NCI-H345 (cell line): ENCODE measurements at regions not wholly inside any gene's neighbourhood (a gene's known extent, or its start where the extent isn't known, plus 50 kb on each side); places are given as distances from the start of the nearest gene placed in this dataset.
"Not testable (repeated sequence)": the region's sequence is repeated elsewhere in the genome, so short reads cannot be mapped to it uniquely, and the experiment has no call there.

Experiments
- DNase-seq: peaks from one replicate; lab custom pipeline; 2025; lab: John Stamatoyannopoulos, UW

- no peak for DNase-seq
Observed at GRCh38 chr1:214983126-214983869, 99.2 kb upstream of the KCNK2 start.

DNA sequence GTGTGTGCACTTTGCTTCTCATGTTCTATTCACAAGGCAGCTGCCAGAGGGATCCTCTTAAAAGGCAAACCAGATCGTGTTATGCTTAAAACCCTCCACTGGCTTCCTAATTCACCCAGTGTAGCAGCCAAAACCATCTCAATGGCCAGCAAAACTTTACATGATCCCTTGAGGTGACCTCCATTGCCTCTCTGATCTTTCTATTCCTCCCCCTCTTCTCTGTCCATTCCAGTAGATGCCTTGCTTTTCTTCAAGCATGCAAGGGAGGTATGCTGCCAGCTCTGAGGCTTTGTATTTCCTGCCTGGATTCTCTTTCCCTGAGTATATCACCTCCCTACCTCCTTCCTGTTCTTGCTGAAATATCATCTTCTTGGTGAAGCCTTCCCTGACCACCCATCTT lies 93.2 kb upstream of the KCNK2 start:
- DNase-seq = no peak

DNA sequence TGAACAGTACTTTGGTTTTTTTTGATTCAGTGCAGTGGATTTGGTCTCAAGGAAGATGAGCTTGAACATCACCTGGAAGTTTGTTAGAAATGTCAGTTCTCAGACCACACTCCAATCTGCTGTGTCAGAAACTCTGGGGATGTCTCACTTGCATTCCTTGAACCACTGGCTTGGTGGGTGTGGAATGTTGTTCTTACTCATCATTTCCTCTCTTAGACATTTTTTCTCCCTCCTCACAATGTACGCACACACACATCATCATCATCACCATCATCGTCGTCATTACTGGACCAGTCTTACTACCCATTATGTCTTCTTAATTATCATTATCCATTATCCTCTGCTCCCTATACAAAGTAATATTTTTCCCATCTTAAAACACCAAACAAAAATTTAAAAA lies 91.9 kb upstream of the KCNK2 start:
- no peak for DNase-seq

GRCh38 chr1:214991691-214992315 lies 90.7 kb upstream of the KCNK2 start:
- no peak for DNase-seq

- DNase-seq = no peak
Observed at GRCh38 chr1:214993419-214993818, 89.1 kb upstream of the KCNK2 start.

- DNase-seq = no peak
Observed at GRCh38 chr1:214997685-214998084, 84.9 kb upstream of the KCNK2 start.

- no peak for DNase-seq
Observed at GRCh38 chr1:215001419-215002021, 81.0 kb upstream of the KCNK2 start.

DNA sequence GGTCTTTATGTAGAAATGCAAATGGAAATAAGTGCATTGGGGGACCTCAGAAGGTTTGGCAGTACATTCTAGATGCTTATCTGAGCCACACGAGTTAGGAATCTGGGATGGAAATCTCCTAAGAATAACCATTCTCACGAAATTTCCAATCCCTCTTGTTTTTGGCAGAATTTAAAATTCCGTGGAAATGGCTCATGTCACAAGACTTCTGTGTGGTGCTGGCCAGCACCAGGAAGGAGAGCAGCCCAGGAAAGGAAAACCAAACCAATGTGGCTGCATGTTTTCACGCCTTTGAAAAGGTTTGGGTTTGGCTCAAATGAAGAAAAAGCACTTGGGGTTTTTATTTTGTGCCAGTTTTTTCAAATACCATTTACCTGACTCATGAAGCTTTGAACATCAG lies 80.1 kb upstream of the KCNK2 start:
- no peak for DNase-seq

DNA sequence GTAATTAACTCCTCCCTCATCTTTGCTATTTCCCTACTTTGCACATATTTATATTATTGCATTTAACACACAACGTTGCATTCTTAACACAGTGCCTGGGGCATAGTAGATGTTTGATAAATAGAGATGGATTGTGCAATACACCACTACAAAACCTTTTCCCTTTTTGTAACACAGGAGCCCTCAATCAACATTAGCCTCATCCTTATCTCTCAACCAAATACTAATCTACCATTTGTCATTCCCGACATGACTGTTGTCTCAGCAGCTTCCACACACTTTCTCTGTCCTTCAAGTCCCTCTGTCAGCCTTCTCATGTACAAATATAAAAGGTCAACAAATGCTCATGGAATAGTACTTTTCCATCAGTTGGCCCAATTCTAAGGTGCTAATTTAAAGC lies 78.9 kb upstream of the KCNK2 start:
- no peak for DNase-seq

- no peak for DNase-seq
Observed at GRCh38 chr1:215004121-215004827, 78.3 kb upstream of the KCNK2 start.

- peak; percentile 1 for DNase-seq
Observed at GRCh38 chr1:215005078-215005477, 77.5 kb upstream of the KCNK2 start.

DNA sequence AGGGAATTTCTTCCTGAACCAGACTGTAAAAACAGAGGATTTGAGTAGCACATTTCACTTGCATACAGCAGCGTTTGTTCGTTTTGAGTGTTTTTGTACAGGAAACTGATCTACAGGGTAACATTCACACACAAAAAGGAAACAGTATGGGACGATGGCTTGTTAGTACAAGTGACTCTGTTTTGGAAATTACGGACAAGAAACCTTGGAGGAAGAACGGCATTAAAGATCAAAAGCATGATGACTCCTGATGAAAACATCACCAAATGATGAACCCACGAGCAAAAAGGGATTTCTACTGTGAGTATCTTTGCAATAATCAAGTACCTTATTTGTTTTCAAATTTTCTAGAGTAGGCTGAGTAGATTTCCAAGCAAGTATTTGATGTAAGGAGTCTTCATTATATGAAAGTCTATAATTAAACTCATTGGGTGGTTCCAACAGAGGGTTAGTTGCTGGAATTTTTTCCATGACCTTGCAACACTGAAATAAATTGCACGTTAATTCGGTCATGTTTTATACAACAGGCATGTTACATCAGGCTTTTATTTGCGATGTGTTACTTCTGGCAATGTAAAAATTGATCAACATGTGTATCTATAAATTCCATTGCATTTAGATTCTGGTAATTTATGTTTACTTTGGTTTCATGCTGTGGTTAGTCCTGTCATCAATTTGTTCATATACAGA lies 76.7 kb upstream of the KCNK2 start:
- no peak for DNase-seq

DNA sequence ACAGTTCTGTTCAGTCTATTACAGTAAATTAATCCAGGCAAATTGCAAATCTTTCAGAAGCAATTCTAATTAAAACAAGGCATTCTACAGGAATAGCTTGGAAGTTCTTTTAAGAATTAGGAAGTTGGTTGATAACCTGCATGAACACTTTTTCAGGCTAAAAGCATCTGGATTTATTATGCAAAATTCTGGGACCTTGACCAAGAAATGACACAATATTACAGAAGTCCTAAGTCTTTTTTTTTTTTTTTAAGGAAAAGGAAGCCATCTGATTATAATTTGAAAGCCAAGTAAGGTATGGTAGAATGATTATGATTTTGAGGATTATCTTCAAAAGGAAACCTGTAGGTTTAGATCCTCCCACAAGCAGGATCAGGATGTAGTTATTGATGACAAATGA lies 74.7 kb upstream of the KCNK2 start:
- DNase-seq = no peak

DNA sequence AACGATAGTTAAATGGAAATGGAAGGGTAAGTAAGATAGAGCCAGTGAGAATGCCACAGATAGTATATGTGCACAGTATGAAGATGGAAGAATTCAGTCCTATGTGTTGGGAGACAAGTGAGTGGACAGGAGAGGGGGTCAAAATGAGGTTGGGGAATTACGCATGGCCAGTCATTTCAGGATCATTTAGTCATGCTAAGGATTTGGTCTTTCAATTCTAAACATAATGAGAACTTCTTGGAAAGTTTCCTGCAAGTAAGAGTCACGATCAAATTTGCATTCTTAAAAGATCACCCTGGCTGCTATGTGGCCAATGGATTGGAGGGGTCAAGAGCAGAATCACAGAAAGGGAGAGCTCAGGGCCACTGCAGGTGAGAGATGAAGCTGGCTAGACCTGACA lies 64.0 kb upstream of the KCNK2 start:
- no peak for DNase-seq

GRCh38 chr1:215022204-215022603 lies 60.3 kb upstream of the KCNK2 start:
- no peak for DNase-seq

DNA sequence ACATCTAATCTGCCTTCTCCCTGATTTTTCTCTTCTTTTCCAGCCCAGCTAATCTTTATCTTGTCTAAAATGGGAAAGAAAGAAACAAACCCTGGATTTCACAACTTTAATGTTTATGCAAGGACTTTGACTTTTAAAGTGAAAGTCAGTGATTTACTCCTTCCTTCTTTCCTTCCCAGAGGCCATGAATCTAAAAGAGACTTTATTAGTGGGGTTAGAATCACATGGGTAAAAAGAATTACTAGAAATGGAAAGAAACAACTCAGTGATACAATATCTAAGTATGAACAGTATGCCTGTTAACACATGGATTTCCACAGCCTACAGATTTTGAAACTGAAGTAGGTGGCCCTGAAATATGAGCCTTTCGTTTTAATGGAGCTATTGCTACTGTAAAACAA lies 59.8 kb upstream of the KCNK2 start:
- DNase-seq = no peak

DNA sequence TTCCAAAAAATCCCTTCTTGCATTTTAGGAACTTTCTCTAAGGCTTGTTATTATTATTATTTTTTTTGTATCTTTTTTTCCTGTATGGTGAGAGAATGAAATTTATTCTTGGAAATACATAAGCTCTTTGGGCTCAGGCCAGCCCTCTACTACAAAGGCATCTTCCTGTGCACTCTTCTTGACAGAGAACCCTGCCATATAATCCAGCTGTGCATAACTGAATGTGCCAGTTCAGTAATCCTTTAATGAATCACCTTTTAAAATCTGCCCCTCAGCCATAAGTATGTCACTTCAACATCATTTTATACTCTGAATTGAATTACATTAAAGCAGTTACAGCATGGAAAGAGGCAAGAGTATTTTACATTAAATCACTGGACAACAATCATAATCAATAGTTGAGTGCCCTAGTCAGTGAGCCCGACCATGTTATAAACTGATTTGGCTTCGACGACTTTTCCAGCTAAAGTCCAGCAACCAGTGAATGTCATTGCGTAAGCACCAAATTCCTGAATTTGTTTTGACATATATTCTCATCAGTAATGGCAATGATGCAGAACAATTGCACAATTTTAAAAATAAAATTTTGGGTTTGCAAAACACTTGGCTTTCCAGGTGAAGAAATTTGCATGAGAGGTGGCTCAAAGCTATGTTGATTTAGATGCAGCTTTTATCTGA lies 59.2 kb upstream of the KCNK2 start:
- no peak for DNase-seq

GRCh38 chr1:215028954-215029353 lies 53.6 kb upstream of the KCNK2 start:
- DNase-seq = no peak

GRCh38 chr1:215030581-215030980 lies 52.0 kb upstream of the KCNK2 start:
- not testable (repeated sequence) for DNase-seq

DNA sequence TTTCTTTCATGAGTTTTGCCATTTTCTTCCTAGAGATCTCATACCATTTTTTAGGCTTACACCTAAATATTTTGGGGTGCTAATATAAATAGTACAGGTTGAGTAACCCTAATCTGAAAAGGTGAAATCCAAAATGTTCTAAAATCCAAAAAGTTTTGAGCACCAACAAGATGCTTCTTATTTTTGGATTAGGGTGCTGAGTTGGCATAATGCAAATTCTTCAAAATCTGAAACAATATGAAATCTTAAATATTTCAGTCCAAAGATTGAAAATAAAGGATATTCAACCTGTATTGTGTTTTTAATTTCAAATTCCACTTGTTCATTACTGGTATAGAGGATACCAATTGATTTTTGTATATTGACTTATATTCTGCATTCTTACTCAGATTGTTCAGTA lies 51.1 kb upstream of the KCNK2 start:
- DNase-seq = no peak
